Type B pancreatic cell (in vitro differentiated cells): ENCODE measurements at regions not wholly inside any gene's neighbourhood (a gene's known extent, or its start where the extent isn't known, plus 50 kb on each side); places are given as distances from the start of the nearest gene placed in this dataset.

Experiments used
- DNase-seq: peaks from one replicate; pipeline ENCODE4 v3.0.0; 2021; ENCODE audit warnings: mixed read lengths; ENCODE audit not compliant: unreplicated experiment; ENCODE audit errors: extremely low spot score
- H3K27ac Mint-ChIP-seq: 2 replicates; pipeline ENCODE4 v1.8.0; 2021; ENCODE audit warnings: mild to moderate bottlenecking, mixed read lengths
- H3K27me3 Mint-ChIP-seq: 2 replicates; pipeline ENCODE4 v1.8.0; 2021; ENCODE audit warnings: mixed read lengths
- H3K36me3 Mint-ChIP-seq: 2 replicates; pipeline ENCODE4 v1.8.0; 2021; ENCODE audit warnings: mixed read lengths
- H3K4me1 Mint-ChIP-seq: one replicate; pipeline ENCODE4 v1.8.0; 2021; ENCODE audit warnings: mixed read lengths; ENCODE audit not compliant: unreplicated experiment
- H3K4me3 Mint-ChIP-seq: 2 replicates; pipeline ENCODE4 v1.8.0; 2021; ENCODE audit warnings: mild to moderate bottlenecking, mixed read lengths
- H3K9me3 Mint-ChIP-seq: 2 replicates; pipeline ENCODE4 v1.8.0; 2021; ENCODE audit warnings: mixed read lengths
- CTCF ChIP-seq: fragments of 200-600 bp; sonication (generic); conservative IDR thresholded peaks from 2 replicates; pipeline ENCODE4 v1.5.0; 2021; ENCODE audit warnings: antibody characterized with exemption, mild to moderate bottlenecking

GRCh38 chr1:194813096-194813495, 1626.7 kb upstream of the B3GALT2 start:
- Mint-ChIP-seq H3K9me3 (no peaks in the 10 kb centered on the region), H3K4me1 (peaks cover 5% of the 10 kb centered on the region), H3K27me3 (no peaks in the 10 kb centered on the region), H3K36me3 (no peaks in the 10 kb centered on the region), H3K27ac (no peak overlapping the region), H3K4me3 (no peak overlapping the region)
- DNase-seq = no peak
- TF ChIP-seq CTCF = no peak

- Mint-ChIP-seq H3K36me3 (no peaks in the 10 kb centered on the region), H3K27me3 (no peaks in the 10 kb centered on the region)
- no peak for DNase-seq
These were observed 1623.3 kb upstream of the B3GALT2 start for GRCh38 chr1:194809665-194810064.

GRCh38 chr1:194809215-194809614, 1622.8 kb upstream of the B3GALT2 start:
- Mint-ChIP-seq H3K36me3 (no peaks in the 10 kb centered on the region), H3K27me3 (no peaks in the 10 kb centered on the region), H3K4me3 (no peak overlapping the region), H3K4me1 (peaks cover 5% of the 10 kb centered on the region), H3K27ac (no peak overlapping the region), H3K9me3 (no peaks in the 10 kb centered on the region)
- no peak for DNase-seq
- no peak for TF ChIP-seq CTCF

More at GRCh38 chr1:194809665-194810064, 1623.3 kb upstream of the B3GALT2 start:
- TF ChIP-seq CTCF = no peak
- no peak overlapping the region for H3K27ac Mint-ChIP-seq
- H3K4me3 Mint-ChIP-seq = no peak overlapping the region
- peaks cover 5% of the 10 kb centered on the region for H3K4me1 Mint-ChIP-seq
- no peaks in the 10 kb centered on the region for H3K9me3 Mint-ChIP-seq

GRCh38 chr1:194807530-194808220, 1621.3 kb upstream of the B3GALT2 start:
- Mint-ChIP-seq H3K27me3 (no peaks in the 10 kb centered on the region), H3K4me3 (no peak overlapping the region), H3K4me1 (peaks cover 5% of the 10 kb centered on the region), H3K27ac (no peak overlapping the region), H3K9me3 (no peaks in the 10 kb centered on the region), H3K36me3 (no peaks in the 10 kb centered on the region)
- no peak for TF ChIP-seq CTCF
- no peak for DNase-seq

GRCh38 chr1:194802572-194802971, 1616.2 kb upstream of the B3GALT2 start:
- no peak for TF ChIP-seq CTCF
- H3K27me3 Mint-ChIP-seq = no peaks in the 10 kb centered on the region
- no peaks in the 10 kb centered on the region for H3K9me3 Mint-ChIP-seq
- H3K36me3 Mint-ChIP-seq = no peaks in the 10 kb centered on the region
- no peak for DNase-seq
- H3K27ac Mint-ChIP-seq = no peak overlapping the region
- H3K4me3 Mint-ChIP-seq = no peak overlapping the region
- H3K4me1 Mint-ChIP-seq = no peaks in the 10 kb centered on the region
